ENCODE measurements at regions not wholly inside any gene's neighbourhood (a gene's known extent, or its start where the extent isn't known, plus 50 kb on each side); places are given as distances from the start of the nearest gene placed in this dataset.

DNA sequence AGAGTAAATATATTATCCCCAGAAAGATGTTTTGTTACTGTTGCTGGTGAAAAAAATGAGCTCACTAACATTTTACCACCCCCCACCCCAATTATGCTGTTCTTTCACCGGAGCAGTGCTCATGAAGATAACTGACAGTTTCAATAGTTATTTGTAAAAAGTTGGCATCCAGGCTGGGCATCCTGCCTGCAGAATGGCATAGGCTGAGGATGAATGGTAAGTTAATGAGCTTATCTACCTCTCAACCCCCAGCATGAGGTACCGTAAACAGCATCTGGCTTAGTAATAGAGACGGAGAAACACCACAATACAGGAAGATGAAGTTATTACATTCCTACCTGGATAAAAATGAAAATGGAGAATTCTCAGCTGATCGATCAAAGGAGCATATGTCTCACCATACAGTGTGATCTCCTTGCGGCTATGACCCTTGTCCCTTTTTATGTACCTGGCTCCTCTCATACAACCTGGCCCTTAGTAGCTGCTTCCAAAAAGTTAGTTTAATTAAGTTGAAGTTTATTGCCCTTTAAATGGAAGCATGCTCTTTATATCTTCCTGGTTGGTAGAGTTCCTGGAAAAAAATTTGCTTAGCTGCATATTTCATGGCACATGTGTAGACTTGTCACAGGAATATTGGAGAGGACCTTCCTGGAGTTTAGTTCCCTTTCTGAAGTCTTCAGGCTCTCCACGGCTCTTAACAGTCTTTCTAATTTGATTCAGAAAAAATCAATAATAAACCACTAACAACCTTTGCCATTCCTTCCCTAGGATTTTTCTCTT lies 61.2 kb upstream of the MPHOSPH6 start (continued):
- TF ChIP-seq, protein P1, sequence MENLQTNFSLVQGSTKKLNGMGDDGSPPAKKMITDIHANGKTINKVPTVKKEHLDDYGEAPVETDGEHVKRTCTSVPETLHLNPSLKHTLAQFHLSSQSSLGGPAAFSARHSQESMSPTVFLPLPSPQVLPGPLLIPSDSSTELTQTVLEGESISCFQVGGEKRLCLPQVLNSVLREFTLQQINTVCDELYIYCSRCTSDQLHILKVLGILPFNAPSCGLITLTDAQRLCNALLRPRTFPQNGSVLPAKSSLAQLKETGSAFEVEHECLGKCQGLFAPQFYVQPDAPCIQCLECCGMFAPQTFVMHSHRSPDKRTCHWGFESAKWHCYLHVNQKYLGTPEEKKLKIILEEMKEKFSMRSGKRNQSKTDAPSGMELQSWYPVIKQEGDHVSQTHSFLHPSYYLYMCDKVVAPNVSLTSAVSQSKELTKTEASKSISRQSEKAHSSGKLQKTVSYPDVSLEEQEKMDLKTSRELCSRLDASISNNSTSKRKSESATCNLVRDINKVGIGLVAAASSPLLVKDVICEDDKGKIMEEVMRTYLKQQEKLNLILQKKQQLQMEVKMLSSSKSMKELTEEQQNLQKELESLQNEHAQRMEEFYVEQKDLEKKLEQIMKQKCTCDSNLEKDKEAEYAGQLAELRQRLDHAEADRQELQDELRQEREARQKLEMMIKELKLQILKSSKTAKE (IDR thresholded peaks at IDR 0.05; ENCODE audit: low read depth, poor library complexity, severe bottlenecking): no peak
- TF ChIP-seq IKZF1 (conservative IDR thresholded peaks at IDR 0.05) (no peak), SMAD1 (IDR thresholded peaks at IDR 0.05; ENCODE audit: low read depth, partially characterized antibody) (no peak), CBX5 (IDR thresholded peaks at IDR 0.05; ENCODE audit: low read depth) (no peak), TCF3 (IDR thresholded peaks at IDR 0.05; ENCODE audit: borderline replicate concordance, insufficient read depth, low read depth, low read length) (no peak)
- TF ChIP-seq, protein P2, sequence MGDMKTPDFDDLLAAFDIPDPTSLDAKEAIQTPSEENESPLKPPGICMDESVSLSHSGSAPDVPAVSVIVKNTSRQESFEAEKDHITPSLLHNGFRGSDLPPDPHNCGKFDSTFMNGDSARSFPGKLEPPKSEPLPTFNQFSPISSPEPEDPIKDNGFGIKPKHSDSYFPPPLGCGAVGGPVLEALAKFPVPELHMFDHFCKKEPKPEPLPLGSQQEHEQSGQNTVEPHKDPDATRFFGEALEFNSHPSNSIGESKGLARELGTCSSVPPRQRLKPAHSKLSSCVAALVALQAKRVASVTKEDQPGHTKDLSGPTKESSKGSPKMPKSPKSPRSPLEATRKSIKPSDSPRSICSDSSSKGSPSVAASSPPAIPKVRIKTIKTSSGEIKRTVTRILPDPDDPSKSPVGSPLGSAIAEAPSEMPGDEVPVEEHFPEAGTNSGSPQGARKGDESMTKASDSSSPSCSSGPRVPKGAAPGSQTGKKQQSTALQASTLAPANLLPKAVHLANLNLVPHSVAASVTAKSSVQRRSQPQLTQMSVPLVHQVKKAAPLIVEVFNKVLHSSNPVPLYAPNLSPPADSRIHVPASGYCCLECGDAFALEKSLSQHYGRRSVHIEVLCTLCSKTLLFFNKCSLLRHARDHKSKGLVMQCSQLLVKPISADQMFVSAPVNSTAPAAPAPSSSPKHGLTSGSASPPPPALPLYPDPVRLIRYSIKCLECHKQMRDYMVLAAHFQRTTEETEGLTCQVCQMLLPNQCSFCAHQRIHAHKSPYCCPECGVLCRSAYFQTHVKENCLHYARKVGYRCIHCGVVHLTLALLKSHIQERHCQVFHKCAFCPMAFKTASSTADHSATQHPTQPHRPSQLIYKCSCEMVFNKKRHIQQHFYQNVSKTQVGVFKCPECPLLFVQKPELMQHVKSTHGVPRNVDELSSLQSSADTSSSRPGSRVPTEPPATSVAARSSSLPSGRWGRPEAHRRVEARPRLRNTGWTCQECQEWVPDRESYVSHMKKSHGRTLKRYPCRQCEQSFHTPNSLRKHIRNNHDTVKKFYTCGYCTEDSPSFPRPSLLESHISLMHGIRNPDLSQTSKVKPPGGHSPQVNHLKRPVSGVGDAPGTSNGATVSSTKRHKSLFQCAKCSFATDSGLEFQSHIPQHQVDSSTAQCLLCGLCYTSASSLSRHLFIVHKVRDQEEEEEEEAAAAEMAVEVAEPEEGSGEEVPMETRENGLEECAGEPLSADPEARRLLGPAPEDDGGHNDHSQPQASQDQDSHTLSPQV (IDR thresholded peaks at IDR 0.05): no peak
- TF ChIP-seq, protein P3, sequence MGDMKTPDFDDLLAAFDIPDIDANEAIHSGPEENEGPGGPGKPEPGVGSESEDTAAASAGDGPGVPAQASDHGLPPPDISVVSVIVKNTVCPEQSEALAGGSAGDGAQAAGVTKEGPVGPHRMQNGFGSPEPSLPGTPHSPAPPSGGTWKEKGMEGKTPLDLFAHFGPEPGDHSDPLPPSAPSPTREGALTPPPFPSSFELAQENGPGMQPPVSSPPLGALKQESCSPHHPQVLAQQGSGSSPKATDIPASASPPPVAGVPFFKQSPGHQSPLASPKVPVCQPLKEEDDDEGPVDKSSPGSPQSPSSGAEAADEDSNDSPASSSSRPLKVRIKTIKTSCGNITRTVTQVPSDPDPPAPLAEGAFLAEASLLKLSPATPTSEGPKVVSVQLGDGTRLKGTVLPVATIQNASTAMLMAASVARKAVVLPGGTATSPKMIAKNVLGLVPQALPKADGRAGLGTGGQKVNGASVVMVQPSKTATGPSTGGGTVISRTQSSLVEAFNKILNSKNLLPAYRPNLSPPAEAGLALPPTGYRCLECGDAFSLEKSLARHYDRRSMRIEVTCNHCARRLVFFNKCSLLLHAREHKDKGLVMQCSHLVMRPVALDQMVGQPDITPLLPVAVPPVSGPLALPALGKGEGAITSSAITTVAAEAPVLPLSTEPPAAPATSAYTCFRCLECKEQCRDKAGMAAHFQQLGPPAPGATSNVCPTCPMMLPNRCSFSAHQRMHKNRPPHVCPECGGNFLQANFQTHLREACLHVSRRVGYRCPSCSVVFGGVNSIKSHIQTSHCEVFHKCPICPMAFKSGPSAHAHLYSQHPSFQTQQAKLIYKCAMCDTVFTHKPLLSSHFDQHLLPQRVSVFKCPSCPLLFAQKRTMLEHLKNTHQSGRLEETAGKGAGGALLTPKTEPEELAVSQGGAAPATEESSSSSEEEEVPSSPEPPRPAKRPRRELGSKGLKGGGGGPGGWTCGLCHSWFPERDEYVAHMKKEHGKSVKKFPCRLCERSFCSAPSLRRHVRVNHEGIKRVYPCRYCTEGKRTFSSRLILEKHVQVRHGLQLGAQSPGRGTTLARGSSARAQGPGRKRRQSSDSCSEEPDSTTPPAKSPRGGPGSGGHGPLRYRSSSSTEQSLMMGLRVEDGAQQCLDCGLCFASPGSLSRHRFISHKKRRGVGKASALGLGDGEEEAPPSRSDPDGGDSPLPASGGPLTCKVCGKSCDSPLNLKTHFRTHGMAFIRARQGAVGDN (IDR thresholded peaks at IDR 0.05): no peak

Data from GM12878 (cell line).